ENCODE measurements at regions not wholly inside any gene's neighbourhood (a gene's known extent, or its start where the extent isn't known, plus 50 kb on each side); places are given as distances from the start of the nearest gene placed in this dataset.

DNA sequence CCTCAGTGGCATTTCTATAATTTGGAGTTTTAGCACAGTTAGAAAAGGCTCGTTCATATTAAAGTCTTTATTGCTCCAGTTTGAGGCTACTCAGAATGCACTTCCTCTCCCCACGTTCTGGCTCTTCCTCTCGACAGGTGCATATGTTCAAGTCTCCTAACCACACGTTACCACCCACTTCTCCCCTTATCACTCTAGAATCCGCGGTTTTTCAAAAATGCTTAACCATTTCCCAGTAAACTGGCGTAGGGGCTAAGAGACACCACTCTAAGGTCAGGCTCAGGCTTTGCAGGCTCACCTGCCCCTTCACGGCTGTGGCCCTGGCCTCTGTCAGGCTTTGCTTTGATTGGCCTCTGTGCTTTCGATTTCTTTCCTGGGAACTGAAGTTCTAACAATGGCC, 383.6 kb downstream of the GLRX3 start:
- DNase-seq = no peak

DNA sequence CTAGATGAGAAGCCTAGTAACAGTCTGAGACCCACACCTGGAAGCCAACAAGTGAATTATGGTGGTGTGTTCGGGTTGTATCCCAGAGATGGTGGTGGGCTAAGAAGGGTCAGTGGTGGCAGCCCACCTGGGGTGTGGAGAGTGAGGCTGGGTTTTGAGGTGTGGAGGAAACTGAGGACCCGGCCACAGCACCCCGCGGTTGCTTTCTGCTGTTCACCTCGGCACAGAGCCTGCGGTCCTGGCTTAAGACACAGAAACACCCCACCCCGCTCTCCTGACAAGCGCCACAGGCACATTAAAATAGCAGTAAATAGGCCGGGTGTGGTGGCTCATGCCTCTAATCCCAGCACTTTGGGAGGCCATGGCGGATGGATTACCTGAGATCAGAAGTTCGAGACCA, 395.1 kb downstream of the GLRX3 start:
- no peak for DNase-seq

DNA sequence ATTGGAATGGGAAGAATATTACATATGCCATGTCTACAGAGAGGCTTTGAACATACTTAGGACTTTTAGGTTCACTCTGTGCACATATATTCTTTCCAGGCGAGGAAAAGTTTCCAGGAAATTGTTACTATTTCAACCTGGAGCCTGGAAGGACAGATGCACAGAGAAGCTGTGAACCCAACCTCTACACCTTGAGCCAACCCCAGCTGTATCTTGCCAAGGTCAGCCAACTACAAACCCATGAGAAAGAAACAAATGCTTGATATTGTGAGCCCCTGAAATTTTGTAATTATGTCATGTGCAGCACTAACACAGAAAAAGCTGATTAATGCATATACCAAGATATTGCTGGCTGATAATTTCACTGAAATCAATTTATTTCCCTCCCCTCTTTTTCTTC, 404.9 kb downstream of the GLRX3 start:
- DNase-seq = no peak

DNA sequence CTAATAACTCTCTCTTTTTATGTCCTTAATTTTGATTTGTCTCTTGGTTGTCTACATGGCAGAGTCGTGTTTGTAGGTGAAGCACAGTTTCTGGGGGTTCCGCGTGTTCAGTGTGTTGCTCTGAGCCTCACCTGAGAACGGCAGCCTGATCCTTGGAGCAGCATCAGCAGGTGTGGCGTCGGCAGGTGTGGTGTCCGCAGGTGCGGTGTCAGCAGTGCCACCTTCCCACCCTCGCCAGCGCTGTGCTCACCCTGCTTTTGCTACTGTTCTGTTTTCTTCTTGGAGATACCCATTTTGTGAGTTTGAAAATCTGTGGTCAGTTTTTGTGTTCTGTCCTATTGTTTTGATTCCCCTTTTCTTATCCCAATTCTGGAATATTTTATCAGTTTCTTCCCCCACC, 406.6 kb downstream of the GLRX3 start:
- DNase-seq = no peak

DNA sequence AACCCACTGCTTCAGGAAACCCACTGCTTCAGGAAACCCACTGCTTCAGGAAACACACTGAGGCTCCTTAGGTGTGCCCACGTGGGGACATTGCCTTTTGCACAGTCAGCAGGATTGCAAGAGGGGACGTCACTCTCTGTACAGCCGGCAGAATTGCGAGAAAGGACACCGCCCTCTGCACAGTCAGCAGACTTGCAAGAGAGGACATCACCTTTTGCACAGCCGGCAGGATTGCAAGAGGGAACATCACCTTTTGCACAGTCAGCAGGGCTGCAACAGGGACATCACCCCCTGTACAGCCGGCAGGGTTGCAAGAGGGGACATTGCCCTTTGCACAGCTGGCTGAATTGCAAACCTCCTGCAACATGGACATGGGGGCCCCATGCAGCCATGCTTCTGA, 407.6 kb downstream of the GLRX3 start:
- DNase-seq = no peak

GRCh38 chr10:130545122-130545521, 408.9 kb downstream of the GLRX3 start:
- no peak for DNase-seq

- no peak for DNase-seq
Observed at GRCh38 chr10:130545697-130546096, 409.5 kb downstream of the GLRX3 start.

DNA sequence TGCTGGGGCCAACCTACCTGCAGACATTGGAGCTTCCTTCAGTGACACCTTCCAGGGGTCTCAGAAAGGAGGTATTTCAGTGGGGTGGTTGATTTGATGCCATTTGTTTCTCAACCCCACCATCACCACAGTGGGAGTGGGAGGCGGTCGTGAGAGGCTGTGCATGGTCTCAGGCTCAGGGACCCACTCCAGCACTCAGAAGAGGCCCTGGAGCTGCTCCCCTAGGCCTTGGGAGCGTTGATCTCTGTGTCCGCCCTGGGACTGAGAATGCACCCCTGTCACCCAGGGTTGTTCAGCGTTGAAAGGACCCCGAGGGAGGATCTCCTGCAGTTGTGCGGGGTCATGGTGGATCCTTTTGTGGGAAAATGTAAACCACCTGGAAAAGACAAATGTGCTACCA, 410.6 kb downstream of the GLRX3 start:
- no peak for DNase-seq

GRCh38 chr10:130547368-130547767, 411.2 kb downstream of the GLRX3 start:
- DNase-seq = no peak

DNA sequence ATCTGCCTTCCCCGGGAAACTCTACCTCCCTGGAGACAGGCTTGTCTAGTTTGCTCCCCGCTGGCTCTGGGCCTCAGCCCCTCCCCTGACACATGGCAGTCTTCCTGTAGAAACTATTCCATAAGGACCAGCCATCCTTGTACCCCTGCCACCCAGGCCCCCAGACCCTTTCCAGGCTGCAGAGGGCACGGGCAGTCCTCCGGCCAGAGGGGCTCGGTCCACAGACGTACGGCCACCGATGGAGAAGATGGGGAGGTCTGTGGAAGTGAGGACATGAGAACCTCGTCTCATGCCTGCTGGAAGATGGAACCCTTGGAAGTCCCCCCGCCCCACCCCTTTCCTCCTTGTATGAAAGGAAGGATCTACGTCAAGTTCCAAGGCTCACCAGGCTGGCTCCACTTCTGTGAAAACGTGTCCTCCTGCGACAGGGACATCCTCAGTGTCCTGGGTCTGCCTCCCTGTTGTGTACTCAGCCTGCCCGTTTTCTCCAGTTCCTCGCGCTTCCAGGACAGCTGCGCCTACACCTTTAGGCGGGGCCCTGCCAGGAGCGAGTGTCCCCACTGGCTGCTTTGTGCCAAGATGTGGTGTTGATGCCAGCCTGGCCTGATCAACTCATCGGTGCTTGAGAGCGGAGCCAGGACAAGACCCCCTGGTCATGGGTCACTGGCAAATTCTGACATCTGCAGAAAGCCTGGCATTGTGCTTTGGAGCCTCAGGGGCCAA, 414.9 kb downstream of the GLRX3 start:
- no peak for DNase-seq

- DNase-seq = no peak
Observed at GRCh38 chr10:130551676-130552075, 415.5 kb downstream of the GLRX3 start.

- no peak for DNase-seq
Observed at GRCh38 chr10:130553826-130554225, 417.6 kb downstream of the GLRX3 start.

GRCh38 chr10:130554701-130555410, 418.7 kb downstream of the GLRX3 start:
- DNase-seq = no peak

DNA sequence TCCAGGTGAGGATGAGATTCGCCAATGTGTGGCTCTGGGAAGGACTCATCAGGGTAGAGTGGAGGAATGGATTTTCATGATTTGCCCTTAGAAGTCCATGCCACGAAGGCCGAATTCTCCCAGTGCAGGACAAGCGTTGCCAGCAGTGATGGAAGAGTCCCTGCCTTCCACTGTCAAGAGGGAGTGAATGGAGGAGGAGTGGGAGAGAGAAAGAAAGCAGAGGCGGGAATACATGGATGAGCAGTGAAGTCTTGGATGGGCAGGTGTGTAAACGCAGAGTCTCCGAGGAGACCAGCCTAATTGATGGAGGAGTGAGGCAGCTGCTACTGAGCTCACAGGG, 419.2 kb downstream of the GLRX3 start:
- no peak for DNase-seq

GRCh38 chr10:130557181-130557845, 421.1 kb downstream of the GLRX3 start:
- no peak for DNase-seq

GRCh38 chr10:130558746-130559546, 422.8 kb downstream of the GLRX3 start:
- DNase-seq = no peak

DNA sequence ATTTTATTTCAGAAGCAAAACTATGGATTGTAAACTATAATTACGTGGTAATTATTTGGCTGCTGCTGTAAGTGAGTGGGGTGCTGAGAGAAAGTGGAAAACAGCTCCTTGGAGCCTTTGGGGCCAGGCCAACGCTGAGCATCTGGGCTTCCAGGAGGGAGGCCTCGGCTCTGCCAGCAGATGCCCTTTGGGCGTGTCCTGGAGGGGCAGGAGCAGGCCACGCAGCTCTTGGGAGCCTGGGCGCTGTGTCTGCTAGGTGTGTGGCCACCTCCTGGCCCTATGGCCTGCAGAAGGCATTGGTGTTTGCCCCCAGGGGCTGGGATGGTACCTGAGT, 423.3 kb downstream of the GLRX3 start:
- DNase-seq = no peak

DNA sequence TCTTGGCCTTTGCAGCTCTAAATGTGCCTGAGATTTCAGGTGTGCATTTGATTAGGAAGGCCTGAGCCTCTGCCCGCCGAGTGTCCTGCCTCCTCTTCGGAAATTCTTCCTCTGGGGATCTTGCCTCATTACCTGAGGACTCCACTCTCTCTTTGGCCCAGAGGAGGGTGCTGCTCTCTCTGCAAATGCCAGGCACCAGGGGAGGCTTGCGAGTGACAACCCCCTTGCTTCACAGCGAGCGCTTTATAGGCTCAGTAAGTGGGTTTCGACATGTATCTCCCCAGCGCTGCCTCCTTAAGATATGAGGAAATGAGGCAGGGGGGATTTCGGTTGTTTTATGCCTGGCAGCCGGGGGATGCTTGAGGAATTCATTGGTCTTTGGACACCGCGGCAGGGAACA, 423.9 kb downstream of the GLRX3 start:
- no peak for DNase-seq

- no peak for DNase-seq
Observed at GRCh38 chr10:130560573-130560972, 424.4 kb downstream of the GLRX3 start.

DNA sequence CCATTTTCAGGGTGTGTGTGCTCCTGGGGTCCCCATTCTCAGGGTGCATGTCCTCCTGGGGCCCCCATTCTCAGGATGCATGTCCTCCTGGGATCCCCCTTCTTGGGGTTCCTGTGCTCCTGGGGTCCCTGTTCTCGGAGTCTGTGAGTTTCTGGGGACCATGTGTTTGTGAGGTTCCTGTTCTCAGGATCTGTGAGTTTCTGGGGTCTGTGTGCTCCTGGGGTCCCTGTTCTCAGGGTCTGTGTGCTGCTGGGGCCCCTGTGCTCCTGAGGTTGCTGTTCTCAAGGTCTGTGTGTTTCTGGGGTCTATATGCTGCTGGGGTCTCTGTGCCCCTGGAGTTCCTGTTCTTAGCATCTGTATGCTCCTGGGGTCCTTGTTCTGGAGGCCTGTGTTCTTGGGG, 425.5 kb downstream of the GLRX3 start:
- DNase-seq = no peak

DNA sequence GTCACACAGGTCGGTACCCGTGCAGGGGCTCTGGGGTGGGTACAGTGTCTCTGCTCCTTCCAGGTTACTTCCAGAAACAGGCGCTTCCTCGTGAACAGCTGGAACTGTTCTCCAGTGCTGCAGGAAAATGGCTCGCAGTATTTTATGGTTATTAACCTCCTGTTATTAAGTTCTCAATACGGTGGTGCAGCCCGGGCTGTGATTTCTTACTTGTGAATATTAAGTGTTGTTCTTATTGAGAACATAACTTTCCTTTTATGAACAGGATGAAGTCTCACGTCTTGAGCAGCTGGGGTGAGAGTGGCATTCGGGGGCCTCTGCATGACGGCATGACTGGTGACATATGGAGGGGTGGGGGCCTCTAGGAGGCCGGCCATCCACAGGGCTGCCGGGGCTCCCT, 430.8 kb downstream of the GLRX3 start:
- no peak for DNase-seq

DNA sequence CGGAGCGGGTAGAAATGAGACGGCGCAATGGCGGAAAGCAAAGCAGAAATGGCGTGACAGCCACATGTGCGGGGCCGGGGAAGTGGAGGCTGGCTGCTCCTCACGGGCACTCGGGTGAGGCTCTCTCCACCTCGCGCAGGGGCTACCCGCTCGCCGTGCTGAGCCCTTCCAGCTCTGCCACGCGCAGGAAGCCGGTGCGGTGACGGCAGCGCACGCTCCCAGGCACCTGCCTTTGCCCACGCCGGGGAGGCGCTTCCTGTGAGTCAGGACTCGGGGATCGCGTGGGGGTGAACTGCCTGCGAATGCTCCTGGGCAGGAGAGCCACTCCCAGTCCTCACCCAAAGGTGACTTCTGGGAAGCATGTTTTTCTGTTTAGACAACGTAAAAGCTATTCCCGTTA, 431.2 kb downstream of the GLRX3 start:
- no peak for DNase-seq

GRCh38 chr10:130568246-130568645, 432.1 kb downstream of the GLRX3 start:
- DNase-seq = no peak

DNA sequence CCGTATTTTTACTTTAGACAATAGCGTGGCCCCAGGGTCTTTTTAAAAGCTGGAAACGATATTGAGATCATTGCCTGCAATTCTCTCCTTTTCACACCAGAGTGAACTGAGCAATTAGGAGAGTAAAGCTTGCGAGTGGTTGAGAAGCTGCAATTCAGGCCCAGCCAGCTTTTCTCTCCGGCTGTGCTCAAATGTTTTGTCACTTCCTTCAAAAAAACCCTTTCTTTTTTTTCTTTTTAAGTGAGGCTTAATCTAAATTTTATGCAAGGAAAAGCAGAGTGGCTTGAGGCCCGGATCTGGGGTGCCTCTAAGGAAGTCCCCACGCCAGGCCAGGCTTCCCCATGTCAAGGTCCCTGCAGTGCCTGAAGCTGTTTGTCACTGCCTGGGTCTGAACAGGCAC, 433.9 kb downstream of the GLRX3 start:
- no peak for DNase-seq

Measured in COR-L47 (cell line).